SIG-M5 treated with dmso at 0.1 percent for 504 hours (cell line): ENCODE measurements at regions not wholly inside any gene's neighbourhood (a gene's known extent, or its start where the extent isn't known, plus 50 kb on each side); places are given as distances from the start of the nearest gene placed in this dataset.
"Not testable (repeated sequence)": the region's sequence is repeated elsewhere in the genome, so short reads cannot be mapped to it uniquely, and the experiment has no call there.

Experiments
- DNase-seq: peaks from one replicate; lab custom pipeline; 2025; ENCODE audit not compliant: unreplicated experiment; lab: John Stamatoyannopoulos, UW

GRCh38 chr16:22705799-22706198 is 108.2 kb upstream of the HS3ST2 start:
- DNase-seq = no peak

DNA sequence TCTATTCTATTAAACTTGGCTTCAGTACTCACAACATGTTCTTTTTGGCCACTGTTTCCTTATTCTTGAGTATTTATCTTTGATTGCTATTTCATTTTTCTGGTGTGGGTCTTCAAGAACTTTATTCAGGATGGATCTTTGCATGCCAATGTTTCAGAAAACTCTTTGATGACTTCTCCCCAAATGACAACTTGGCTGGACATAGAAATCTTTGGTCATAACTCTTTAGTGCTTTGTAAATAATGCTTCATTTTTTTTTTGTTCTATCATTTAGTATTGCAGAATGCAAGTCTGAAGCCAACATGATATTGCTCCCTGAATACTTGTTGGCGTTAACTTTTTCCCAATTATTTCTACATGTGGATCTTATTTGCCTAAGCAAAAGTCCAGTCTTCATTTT is 103.6 kb upstream of the HS3ST2 start:
- no peak for DNase-seq

DNA sequence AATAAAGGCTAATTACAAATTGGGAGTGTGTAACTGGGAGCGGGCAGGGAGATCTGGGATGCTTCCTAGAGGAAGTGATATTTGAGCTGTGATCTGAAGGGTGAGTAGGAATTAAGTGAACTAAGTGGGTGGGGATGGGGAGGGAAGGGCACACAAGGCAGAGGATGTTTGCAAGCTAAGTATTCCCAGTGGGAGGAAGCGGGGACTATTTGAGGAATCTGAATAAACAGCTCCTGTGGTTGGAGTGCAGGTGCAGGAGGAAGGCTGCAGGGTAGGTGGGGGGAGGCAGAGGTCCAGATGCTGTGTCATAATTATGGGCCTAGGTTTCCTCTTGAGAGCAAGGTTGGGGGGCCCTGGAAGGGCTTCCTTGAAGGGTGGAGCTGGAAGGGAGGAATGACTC is 102.1 kb upstream of the HS3ST2 start:
- DNase-seq = no peak

DNA sequence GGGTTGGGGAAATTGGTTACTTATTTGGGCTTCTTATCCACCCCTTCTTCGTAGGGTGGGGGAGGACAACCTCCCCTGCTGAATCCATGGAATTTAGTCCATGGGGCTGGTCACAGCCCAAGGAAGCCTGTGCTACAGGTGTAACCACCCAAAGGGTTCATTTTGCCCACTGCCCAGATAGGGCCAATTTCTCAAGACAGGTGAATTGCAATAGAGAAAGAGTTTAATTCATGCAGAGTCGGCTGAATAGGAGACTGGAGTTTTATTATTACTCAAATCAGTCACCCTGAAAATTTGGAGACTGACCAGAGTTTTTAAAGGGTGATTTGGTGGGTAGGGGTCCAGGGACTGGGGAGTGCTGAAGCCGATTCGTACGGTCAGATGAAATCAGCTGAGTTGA is 101.5 kb upstream of the HS3ST2 start:
- DNase-seq = no peak

DNA sequence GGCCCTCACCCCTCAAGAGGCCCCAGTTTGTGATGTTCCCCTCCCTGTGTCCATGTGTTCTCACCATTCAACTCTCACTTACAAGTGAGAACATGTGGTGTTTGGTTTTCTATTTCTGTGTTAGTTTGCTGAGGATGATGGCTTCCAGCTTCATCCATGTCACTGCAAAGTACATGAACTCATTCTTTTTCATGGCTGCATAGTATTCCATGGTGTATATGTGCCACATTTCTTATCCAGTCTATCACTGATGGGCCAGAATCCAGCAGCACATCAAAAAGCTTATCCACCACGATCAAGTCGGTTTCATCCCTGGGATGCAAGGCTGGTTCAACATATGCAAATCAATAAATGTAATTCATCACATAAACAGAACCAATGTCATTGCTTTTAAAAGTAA is 95.4 kb upstream of the HS3ST2 start:
- not testable (repeated sequence) for DNase-seq

DNA sequence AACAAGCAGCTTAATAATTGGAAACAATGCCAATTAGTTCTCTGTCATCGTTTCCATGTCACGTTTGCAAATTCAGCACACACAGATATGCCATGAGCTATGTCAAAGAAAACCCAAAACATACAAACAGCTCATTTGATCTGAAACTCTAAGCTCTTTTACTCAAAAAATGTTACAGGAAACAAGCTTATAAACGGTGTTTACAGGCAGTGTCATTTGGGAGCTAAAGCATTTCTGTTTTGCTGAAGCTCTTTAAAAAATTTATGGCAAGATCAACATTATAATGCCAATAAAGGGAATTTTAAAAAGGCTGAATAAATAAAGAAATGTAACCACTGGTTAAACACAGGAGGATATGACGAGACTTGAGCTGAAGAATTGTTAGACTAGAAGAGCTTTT is 94.0 kb upstream of the HS3ST2 start:
- DNase-seq = no peak

DNA sequence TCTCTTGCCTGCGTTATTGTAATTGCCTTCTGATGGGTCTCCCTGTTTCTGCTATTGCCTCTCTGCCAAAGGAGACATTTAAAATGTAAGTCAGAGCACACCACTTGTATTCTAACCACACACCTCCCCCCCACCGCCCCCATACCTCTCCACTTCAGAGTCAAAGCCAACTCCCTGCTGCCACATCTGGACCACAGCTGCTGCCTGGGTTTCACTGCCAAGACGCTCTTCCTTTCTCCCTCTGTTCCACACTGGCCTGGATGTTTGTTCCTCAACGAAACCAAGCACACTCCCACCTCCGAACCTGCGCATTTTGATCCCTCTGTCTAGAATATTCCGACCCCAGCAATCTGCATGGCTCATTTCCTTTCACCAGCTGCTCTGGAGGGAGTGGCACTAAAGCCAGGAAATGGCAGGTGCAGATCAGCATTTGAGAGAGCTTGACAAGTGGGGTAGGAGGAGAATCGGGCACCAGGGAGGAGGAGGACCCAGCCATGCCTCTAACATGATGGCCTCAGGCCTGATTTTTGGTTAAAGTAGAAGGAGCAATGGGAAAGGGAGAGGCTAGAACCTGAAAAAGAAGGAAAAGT is 92.4 kb upstream of the HS3ST2 start:
- no peak for DNase-seq

DNA sequence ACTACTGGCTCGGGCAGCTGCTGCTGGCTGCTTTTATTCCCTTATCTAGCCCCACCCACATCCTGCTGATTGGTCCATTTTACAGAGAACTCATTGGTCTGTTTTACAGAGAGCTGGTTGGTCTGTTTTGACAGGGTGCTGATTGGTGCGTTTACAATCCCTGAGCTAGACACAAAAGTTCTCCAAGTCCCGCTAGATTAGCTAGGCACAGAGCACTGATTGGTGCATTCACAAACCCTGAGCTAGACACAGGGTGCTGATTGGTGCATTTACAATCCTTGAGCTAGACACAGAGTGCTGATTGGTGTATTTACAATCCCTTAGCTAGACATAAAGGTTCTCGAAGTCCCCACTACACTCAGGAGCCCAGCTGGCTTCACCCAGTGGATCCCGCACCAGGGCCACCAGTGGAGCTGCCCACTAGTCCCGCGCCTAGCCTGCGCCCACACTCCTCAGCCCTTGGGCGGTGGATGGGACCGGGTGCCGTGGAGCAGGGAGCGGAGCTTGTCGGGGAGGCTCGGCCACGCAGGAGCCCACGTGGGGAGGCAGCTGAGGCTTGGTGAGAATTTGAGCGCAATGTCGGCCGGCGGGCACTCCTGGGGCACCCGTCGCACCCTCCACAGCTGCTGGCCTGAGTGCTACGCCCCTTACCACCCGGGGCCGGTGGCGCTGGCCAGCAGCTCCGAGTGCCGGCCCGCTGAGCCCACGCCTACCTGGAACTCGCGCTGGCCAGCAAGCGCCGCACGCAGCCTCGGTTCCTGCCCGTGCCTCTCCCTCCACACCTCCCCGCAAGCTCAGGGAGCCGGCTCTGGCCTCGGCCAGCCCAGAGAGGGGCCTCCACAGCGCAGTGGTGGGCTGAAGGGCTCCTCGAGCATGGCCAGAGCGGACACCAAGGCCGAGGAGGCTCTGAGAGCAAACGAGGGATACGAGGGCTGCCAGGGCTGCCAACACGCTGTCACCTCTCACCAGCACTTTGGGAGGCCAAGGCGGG is 91.1 kb upstream of the HS3ST2 start:
- DNase-seq = not testable (repeated sequence)

GRCh38 chr16:22726868-22727267 is 87.1 kb upstream of the HS3ST2 start:
- no peak for DNase-seq

DNA sequence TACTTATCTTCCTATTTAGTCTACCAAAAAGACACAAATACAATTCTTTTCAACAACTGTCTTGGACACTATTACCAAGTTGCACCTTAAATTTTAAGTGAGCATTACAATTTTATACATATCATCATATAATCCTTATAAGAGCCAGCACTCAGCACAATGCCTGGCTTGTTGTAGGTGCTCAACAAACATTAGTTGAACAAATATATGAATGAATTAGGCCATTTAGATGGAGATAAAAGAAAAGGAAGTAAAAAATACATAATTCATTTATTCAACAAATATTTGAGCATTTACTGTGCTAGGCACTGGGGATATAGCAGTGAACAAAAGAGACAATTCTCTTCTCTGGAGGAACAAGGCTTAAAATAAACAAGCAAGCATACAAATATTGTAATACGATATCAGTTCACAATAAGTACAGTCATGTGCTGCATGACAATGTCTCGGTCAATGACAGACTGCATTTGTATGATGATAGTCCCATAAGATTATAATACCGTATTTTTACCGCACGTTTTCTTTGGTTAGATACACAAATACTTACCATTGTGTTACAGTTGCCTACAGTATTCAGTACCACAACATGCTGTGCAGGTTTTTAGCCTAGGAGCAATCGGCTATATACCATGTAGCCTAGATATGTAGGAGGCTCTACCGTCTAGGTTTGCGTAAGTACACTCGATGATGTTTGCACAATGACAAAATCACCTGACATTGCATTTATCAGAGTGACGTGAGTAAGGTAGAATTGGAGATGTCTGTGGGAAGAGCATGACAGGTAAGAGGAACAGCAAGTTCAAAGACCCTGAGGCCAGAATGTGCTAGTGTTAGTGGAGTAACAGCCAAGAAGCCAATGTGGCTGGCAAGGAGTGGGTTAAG is 86.4 kb upstream of the HS3ST2 start:
- peak; percentile 12 for DNase-seq

DNA sequence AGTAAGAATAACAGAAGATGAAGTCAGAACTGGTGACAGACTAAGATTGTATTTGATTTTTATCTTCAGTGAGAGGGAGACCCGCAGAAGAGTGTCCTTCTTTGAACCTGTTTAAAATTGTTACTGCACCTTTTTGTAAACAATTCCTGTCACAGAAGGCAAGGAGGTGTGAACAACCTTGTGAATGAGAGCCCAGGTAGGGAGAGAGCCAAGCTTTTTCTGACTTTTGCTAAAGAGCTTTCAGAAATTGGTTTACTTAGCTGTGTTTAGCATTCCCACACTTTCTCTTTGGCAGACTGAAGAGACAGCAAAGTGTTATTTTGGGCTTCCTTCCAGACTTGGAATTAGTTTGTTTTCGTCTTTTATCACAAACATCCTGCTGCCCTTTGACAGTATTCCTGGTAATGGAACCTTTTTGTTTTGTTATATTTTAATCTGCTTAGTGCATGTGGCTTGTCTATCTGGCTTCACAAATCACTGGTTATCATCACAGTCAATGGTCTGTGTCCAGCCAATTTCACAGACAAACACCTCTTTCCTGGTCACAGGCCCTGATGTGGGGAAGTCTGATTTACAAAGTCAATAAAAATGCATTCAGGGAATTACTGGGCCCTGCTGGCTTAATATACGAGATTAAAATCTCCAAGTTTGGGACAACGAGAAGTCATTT is 85.7 kb upstream of the HS3ST2 start:
- DNase-seq = no peak

- DNase-seq = no peak
Observed at GRCh38 chr16:22732400-22732799, 81.6 kb upstream of the HS3ST2 start.

DNA sequence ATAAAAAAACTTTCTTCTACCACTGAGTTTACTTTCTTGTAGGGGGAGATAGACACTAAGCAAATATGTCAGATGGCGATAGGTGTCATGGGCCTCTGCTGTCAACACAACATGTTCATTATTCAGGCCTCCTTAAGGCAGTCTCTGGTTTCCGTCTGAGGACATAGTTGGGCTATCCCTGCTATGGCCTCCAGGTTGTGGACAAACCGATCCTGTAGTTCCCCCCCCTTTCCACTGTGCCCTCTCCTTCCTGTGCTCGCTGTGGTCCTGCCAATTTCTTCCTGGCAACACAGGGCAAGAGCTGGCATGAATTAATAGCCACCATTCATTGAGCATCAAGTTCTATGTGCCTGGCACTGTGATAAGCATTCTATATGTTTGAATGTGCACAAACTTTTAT is 81.0 kb upstream of the HS3ST2 start:
- DNase-seq = no peak

- no peak for DNase-seq
Observed at GRCh38 chr16:22734368-22734767, 79.6 kb upstream of the HS3ST2 start.

- no peak for DNase-seq
Observed at GRCh38 chr16:22736791-22737190, 77.2 kb upstream of the HS3ST2 start.

DNA sequence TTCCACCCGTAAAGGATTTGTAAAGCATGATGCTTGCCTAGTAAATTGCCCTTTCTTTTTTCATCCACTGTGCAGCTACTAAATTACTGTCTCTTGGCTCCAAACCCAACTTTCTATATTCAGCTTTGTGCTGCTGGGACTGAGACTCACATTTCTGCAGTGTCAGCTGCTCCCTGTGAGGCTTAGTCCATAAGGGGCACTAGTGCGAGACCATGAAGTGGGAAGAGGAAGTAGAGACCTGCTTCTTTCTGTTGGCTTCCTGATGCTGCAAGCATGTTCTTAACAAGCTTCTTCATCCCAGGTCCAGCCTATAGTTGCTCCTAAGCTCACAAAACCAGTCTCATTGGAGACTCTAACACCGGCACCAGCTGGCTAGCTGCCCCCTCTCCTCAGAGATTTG is 74.9 kb upstream of the HS3ST2 start:
- DNase-seq = peak; percentile 37

GRCh38 chr16:22743401-22743800 is 70.6 kb upstream of the HS3ST2 start:
- no peak for DNase-seq

DNA sequence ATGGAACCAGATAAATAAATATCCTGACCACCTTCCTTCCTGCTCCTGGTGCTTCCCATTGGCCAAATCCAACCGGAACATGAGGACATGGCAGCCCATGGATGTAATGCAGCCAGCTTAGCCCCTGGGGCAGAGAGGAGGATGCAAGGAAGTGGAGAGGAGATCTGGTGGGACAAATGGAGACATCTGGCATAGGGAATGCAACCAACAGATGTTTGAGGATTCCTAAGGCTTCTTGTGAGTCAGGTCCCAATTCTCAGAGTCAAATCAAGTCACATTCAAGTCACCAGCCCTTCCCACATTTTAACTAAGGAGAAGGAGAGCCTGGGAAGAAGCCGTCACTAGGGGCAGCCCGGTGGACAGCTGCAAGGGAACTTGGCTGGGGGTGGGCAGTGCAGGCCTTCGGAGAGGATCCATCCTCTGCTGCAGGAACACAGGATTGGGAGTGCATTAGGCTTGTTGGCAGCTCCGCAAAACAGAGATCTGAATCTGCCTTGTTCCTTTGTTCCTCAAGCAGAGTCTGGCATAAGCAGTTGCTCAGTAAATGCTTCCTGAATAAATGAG is 62.8 kb upstream of the HS3ST2 start:
- DNase-seq = no peak

GRCh38 chr16:22751685-22752084 is 62.3 kb upstream of the HS3ST2 start:
- no peak for DNase-seq

GRCh38 chr16:22753451-22753850 is 60.5 kb upstream of the HS3ST2 start:
- DNase-seq = no peak

- no peak for DNase-seq
Observed at GRCh38 chr16:22754577-22754976, 59.4 kb upstream of the HS3ST2 start.
